Activated CD8-positive, alpha-beta memory T cell treated with anti-CD3 and anti-CD28 coated beads, Interleukin-2, amount 50 U/mL, for 48 hours (primary cell): ENCODE measurements at regions not wholly inside any gene's neighbourhood (a gene's known extent, or its start where the extent isn't known, plus 50 kb on each side); places are given as distances from the start of the nearest gene placed in this dataset.

Experiments
- DNase-seq: peaks from one replicate; pipeline ENCODE4 v3.0.0-alpha.2; 2020

DNA sequence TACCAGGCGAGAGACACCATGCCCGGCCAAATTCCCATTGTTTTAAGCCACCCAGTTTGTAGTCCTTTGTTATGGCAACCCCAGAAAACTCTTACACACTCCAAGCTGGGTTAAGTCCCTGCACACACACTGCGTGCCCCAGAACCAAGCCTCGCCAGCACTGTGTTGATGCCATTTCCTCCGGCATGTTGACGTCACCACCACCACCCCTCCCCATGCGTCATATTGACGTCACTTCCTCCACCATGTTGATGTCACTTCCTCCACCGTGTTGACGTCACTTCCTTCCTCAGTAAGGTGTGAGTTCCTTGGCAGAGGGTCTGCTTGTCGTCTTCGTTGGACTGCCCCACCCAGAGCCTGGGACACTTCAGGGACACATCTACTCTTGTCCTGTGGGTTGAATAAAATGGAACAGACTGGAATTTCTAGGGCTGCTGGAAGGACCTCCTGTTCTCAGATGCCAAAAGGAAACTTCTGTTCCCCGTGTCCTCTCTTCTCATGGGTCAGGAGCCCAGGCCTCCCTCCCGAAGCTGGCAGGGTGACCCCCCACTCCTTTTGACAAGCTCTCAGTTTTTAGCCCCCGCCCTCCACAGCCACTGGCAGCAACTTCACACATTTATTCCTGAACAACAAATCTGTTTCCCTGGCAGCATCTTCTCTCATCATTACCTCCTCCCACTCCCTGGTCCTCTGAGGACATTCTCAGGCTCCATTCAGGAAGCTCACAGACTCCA, 643.3 kb downstream of the NPHP4 start:
- no peak for DNase-seq

DNA sequence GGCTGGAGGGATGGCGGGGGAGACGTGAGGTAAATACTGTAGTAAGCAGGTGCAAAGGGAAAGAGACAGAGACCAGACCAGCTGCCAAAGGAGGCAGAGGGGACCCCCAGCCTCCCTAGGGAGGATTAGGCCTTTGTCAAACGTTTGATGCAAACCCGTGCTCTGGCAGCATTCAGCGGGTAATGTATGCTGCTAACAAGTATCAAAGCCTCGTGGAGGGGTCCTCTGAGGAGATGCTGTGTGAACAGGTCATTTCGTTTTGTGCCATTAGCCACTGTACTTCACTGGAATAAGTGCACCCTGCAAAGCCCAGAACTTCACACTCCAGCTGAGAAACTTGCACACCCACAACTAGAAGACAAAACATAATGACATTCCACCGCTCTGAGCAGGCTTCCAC, 644.5 kb downstream of the NPHP4 start:
- no peak for DNase-seq

DNA sequence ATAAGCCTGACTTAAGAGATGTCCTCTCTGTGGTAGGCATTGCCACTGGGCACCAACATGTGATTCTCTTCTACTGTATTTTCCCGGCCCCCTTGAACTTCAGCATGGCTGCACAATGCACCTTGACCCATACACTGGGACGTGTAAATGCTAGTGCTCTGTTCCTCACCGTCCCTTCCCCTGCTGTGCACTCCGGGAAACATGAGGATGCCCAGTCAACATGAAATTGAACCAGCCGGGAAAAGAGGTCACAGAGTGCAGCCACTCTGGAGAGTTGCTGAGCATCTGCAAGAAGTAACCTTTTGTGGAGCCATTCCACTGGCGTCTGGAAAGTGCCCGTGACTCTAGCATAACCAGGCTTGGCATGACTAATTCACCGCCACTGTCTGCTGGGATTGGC, 646.7 kb downstream of the NPHP4 start:
- no peak for DNase-seq

DNA sequence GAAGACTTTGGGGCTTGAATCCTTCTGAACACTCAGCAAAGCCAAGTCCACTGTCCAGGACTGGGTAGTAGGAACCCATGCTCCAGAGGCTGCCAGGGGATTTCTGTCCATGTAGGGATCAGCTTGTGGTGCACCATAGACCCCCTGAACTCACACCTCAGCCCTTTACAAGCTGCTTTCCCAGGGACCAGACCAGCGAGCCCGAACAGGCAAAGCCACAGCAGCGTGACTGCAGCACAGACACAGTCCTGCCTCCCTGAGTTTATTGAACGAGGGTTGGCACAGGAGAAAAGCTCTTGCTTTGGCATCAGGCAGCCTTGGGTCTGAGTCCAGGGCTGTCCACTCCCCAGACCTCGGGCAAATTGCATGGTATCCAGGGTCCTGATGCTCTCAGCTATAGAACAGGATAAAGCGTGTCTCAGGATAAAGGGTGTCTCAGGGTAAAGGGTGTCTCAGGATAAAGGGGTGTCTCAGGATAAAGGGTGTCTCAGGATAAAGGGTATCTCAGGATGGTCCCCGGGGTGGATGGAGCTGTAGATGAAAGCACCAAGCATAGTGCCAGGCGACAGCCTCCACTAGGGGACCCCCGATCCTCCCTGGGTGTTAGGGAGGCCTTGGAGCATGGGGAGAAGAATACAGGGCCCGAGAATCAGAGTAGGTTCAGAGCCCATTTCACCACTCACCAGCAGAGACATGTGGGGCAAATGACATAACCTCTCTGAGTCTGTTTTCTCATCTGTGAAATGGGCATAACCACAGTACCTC, 648.8 kb downstream of the NPHP4 start:
- DNase-seq: no peak

DNA sequence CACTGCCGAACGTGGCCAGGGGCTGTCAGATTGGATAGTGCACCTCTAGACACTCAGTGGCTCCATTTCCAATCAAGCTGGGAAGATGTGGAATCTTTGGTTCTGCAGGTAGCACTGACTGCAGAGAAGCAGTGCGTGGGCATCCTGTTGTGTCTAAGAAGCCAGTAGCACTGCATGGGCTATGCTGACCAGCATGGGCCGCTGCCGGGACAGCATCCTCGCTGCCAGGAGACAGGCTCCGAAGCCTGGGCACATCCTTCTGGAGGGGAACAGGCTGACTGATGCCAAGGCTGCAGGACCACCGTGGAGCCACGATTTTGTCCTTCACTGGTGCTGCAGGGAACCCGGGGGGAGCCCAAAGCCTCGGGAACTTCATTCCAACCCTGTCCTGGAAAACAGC, 649.4 kb downstream of the NPHP4 start:
- no peak for DNase-seq

DNA sequence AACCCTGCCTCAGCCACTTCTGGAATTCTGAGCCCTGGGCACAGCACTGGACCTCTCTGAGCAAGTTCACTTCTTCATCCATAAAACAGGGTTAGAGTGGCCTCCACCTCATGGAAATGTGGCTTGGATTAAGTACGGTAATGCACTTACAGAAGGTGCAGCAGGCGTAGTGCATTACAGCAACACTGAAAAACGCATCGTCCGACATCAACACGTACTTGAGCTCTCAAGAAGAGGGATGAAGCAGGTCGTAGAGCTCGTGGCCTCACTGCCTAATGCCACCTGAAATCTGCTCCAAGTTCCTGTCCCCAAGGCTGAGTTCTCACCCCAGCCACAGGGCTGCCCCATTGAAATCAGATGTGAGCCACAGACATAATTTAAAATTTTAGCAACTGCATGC, 650.1 kb downstream of the NPHP4 start:
- DNase-seq: no peak

DNA sequence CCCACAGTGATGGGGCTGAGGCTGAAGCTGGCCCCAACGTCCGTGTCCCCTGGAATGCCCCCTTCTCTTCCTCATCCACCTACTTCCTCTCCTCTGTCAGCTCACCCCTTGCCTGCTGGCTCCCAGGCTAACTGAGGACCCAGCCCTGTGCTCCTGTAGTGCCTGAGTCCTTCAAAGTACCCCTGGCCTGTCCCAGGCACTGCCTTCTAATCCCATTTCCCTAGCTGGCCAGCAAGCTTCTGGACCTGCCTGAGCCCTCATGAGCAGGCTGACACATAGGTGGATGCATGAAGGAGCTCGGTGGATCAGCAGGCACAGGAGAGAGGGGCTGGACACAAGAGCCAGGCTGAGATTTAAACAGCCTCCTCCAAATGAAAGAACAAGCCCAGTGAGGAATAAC, 650.8 kb downstream of the NPHP4 start:
- DNase-seq: no peak

DNA sequence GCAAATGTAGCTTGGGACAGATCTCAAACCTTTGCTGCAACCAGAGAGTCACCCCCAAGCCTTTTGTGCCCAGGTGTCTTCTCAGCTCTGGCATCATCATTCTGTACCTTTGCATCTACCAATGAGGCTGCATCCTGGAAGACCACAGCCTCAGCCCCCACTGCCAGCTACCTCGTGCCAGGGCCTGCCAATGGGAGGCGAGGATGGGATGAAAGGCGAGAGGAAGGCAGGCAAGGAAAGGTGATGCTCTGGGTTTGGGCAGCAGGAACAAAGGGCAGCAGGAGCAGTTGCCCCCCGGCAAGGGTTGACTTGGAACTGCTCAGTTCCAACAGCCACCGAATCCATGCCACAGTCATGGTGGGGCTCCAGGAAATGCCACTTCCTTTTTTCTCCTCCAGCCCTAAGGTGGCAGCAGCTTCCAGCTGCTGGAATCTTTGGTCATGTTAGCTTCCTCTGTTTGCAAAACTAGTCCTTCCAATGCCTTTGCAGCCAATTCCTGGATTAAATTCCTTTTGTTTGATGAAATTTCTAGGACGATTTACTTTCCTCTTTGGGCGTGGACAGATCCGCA, 651.6 kb downstream of the NPHP4 start:
- no peak for DNase-seq

DNA sequence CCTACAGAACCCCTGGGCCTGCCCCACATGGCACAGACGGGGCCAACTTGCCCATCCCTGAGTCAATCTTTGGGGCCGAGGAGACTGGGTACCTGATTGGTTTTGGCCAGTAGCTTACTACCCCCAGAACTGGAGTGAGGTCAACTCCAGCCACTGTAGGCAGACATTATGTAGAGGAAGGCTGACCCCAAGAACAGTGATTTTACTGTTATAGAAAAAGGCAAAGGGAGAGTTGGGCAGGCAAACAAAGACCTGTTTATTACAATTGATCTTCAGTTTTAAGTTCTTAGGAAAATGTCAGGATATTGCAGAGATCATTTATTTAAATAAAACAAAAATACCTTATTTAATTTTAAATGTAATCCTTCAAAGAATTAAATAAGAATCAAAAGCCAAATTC, 653.8 kb downstream of the NPHP4 start:
- DNase-seq: no peak

DNA sequence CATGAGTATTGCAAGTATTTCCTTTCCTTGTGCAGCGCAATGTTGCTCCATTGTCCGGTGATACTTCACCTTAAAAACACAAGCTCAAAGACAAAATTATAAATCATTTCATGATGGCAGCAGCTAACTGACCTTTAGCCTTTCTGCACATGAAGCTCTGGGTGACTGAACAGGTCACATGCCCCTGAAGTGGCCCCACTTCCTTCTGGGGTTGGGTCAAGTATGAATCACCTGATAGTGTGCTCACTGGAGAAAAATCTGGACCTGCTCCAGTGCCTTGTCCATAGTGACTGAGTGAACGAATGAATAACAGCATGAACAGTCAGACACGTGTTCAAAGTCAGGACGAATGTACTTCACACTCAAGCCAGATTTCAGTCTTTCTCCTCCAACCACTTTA, 658.9 kb downstream of the NPHP4 start:
- no peak for DNase-seq

DNA sequence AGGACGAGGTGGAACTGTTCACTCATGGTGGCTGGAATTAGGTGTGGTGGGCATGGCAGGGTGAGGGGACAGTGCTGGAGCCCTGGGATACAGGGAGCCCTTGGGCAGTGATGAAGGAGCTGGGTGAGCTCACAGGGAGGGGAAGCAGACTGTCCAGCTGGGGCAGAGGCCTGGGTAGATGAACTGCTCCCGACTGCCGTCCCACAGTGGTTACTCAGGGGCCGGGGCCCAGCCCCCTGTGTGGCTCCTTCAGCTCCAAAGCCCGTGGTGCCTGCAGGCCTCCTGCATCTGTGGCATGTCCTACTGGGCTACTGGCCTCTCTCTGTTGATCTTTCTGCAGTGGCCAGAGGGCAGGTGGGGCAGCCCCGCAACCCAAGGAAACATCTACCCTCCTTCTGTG, 661.1 kb downstream of the NPHP4 start:
- DNase-seq: no peak

DNA sequence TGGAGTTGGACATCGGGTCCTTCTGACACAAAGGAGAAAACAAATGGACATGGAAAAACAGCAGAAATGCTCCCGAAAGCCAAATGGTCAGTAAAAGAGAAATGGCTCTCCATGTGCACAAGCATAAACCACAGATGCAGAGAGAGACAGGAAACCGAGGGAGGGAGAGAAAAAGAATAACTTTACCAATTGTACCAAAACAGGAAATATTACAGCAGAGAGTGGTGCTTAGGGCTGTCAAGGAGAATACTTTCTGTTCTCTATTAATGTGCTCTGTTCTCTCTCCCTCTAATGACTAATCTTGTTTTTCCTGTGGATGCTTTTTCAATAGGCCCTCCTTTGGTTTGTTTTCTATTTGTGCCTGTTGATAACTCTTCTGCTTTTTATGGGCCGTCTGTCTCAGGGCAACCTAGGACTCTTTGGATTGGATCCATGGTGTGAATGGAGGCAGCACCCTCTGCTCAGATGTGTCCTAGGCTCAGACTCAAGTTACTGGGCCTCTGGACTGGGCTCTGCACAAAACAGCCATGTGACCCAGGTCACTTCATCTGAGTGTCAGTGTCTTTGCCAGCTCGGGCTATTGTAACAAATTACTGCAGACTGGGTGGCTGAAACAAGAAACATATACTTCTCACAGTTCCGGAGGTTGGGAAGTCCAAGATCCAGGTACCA, 663.0 kb downstream of the NPHP4 start:
- DNase-seq: no peak

DNA sequence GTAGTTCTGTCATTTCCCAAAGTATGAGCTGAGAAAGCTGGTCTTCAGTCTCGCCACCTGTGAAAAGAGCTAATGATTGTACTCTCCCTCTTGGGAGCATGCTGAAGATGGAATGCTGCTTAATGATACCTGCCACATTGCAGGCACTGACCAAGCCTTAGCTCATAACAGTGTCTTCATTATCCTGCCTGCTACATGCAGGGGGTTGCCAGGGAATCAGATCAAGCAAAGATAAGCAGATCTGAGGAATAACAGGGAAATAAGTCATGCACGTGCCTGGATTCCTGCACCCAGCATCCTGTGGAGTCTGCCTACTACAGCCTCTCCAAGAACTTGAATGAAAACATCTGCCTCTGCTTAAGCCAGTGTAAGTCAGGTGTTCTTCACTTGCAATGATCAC, 667.3 kb downstream of the NPHP4 start:
- DNase-seq: no peak

DNA sequence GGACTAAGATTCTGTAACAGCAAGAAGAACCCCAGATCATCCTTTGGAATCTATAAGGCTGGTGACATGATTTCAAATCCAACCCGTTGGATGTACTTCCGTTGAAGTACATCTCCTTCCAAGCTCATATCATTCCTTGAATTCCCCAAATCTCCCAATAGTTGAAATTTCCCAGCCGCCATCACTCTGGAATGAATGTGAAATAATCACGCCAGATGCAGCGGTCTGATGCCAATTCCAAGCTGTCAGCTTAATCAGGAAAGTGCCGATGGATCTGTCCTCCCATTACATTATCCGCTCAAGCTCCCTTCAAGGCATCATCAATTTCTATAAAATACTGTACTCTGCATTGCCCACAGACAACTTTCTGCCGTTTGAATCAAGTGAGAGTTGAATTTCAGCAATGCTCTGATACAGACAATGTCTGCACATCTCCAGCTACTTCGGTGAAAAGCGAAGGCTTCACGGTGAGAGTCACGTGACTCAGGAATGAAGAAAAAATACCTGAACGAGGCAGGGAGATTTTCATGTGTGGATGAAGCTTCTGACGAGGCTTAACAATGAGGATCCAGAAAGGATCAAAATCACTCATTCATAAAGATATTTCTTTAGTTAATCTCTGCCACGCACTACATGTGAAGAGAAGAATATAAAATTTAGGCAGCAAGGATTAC, 663.9 kb downstream of the AJAP1 start:
- DNase-seq: no peak

DNA sequence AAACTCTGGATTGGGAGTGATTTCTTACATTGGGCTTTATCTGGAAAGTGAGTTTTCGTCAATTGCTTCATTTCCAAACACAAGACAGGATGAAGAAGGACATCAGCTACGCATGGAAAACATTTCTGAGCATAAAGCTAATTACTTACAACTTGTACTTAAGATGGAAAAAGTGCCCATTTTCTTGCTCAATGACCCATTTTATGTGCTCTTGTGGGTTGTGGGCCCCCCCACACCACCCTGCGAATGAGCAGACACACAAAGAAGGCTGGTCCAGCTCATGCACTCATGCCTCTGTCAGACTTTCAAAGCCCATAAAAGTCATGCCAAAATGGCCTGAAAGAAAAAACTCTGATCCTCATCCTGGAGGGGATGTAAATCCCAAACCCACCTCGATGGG, 663.0 kb downstream of the AJAP1 start:
- no peak for DNase-seq

DNA sequence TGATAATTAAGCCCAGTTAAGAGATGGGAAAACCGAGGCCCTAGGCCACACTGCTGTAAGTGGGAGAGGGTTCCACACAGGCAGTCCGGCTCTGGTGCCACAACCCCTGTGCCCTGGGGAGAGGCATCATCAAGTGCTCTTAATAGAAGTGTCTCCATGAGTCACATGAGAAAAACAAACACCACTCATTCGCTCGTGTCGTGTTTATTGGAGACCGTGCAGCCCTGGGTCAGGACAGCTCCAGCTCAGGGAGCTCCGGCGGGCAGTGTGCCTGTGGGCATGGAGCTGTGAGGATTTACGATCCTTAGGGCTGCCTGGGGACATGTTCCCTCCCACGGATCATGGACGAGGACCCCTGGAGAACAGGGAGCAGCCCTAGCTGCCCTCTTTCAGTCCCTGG, 658.5 kb downstream of the AJAP1 start:
- no peak for DNase-seq

DNA sequence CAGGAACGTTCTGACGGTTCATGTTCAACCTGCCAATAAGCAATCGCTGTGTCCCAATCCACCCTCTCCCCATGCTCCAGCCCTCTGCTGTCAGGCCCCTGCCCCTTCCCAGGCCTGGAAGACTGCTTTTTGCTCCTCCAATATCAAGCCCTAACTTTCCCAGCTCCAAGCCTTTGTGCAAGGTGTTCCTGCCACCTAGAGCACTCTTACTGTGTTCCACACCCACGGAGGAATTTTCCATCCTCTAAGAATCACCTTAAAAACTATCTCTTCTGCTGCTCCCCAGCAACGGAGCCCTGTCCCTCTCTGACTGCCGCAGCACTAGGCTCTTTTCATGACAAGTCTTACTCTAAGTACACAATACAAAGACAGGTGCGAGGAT, 657.9 kb downstream of the AJAP1 start:
- no peak for DNase-seq

DNA sequence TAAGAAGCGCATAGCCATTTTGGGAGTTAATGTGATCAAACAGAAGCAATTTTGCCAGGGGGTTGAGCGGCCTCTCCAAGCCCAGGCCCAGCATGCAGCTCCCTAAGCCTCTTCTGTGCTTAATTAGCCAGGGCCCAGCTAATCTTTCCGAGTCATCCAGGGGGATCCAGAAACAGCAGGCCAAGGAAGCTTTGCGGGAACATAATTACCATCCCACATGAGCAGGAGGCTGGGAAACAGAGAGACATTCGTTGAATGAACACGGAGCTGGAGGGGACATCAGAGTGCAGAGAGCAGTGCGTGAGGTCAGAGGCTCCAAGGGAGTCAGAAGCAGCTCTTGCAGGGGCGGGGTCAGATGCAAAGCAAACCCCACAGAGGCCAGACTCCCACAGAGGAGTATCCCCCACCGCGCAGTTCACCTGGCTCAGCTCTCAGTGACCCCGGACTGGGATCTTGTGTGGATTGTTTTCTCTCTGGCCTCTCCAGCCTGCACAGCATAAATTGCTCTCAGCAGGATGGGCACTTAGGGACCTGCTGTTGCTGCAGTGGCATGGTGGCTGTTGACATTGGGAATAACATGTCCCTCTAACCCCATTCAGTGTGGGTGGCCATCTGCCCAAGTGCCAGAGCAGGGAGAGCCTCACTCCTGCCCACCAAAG, 657.4 kb downstream of the AJAP1 start:
- no peak for DNase-seq

DNA sequence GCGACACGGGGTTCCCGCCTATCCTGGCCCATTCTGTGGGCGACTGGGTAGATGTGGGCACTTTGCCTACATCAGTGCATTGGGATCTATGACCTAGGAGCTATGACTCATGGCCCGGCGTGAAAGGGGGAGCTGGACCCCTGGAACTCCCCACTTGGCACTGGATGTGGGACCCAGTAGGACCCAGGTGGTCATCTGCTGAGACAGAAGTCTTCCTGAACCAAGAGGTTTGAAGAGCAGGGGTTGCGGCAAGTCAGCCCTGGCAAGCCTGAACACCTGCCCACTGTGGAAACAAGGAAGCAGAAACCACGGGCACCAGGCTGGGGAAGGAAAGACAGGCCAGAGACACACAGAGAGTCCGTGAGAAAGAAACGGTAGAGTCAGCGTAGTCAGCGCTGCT, 656.7 kb downstream of the AJAP1 start:
- no peak for DNase-seq

DNA sequence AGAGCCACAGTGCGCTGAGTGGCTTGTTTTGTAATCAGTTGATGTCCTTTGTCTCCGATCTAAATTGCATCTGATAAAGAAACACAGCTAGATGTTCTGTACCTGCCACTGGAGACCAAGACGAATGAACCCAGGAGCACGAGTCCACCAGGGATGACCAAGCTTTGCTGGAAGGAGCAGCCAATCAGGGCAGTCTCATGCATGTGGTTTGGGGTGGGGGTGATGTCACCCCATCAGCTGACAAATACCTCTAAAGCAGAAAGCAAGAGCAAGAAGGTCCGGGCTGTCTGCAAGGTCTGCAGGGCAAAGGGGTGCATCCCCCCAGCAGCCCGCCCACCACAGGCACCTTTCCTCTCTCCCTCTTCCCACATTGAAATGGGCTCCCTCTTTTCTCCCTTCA, 653.8 kb downstream of the AJAP1 start:
- DNase-seq: no peak

DNA sequence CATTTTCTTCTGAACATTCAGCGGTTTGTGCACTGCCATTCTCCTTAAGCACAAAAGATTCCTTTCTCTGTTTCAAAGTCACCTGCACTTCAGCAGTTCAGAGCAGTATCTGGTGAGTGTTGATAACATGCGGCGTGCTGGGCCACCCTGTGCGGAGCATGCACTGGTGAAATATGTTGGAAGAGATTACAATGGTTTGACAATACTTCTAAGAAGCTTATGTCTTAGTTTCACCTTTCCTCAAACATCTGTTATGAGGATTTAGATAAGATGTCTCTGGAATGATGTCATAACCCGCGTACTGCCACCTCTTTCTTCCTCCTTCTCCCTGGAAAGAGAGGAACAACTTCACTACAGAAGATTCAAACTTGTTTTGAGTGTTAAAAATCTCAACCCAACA, 650.3 kb downstream of the AJAP1 start:
- DNase-seq: no peak

DNA sequence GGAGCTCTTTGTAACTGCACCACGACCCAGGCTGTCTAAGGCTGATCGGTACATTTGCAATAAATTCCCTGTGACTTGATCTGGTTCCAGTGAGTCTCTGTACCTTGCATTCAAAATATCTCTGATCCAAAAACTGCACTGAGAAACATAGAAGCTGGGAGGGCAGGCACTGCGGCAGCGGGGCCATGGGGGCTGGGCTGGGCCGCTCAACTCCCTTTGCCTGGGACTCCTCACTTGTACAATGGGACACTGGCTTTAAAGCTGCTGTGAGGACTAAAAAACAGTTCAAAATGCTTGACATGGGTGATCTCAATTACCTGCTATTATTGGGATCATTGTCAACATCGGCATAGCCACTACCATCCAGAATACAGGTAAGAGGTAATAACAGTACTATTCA, 644.0 kb downstream of the AJAP1 start:
- DNase-seq: no peak

DNA sequence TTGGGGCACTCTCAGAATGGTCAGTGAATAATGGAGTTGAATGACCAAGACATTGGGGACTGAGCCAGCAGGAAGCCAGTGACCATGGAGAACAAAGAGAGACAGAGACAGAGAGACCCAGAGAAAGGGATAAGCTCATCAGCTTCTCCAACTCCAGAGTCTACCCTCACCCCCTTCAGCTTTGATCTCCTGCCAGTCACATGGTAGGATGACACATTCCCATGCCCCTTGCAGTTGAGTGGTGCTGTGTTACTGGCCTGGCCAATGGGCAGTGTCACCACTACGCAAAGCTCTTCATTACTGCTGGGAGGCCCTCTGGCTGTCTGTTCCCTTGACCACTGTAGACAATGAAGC, 643.5 kb downstream of the AJAP1 start:
- no peak for DNase-seq
